SK-N-SH treated with all-trans-retinoic acid at 6 μM for 48 hours (cell line): ENCODE measurements at regions not wholly inside any gene's neighbourhood (a gene's known extent, or its start where the extent isn't known, plus 50 kb on each side); places are given as distances from the start of the nearest gene placed in this dataset.

ENCODE experiments used
- CSDC2 ChIP-seq: fragments of 250-450 bp; sonication (Bioruptor Pico); IDR thresholded peaks from 2 replicates; pipeline ENCODE4 v1.5.0; 2020; ENCODE audit warnings: mild to moderate bottlenecking, moderate library complexity
- PATZ1 ChIP-seq: fragments of 250-450 bp; sonication (Bioruptor Pico); IDR thresholded peaks from 2 replicates; pipeline ENCODE4 v1.8.0; 2020; ENCODE audit warnings: mild to moderate bottlenecking, moderate library complexity, borderline replicate concordance
- SNAI2 ChIP-seq: fragments of 250-450 bp; sonication (Bioruptor Pico); IDR thresholded peaks from 2 replicates; pipeline ENCODE4 v1.5.0; 2020; ENCODE audit warnings: mild to moderate bottlenecking, moderate library complexity
- ZFP3 ChIP-seq: fragments of 250-450 bp; sonication (Bioruptor Pico); IDR thresholded peaks from 2 replicates; pipeline ENCODE4 v1.5.0; 2020; ENCODE audit warnings: mild to moderate bottlenecking, moderate library complexity
- ZFP30 ChIP-seq: fragments of 450-650 bp; formaldehyde crosslinking; IDR thresholded peaks from 2 replicates; pipeline ENCODE4 v1.5.0; 2022; ENCODE audit warnings: mild to moderate bottlenecking, moderate library complexity
- ZNF565 ChIP-seq: fragments of 450-650 bp; formaldehyde crosslinking; conservative IDR thresholded peaks from 2 replicates; pipeline ENCODE4 v1.5.0; 2020; ENCODE audit warnings: low read depth, mild to moderate bottlenecking, moderate library complexity
- TF ChIP-seq, protein P1 (sequence below): fragments of 250-450 bp; sonication (Bioruptor Pico); IDR thresholded peaks from 2 replicates; pipeline ENCODE4 v1.5.0; 2020; ENCODE audit warnings: mild to moderate bottlenecking, moderate library complexity
- TF ChIP-seq, protein P2 (sequence below): fragments of 250-450 bp; sonication (Bioruptor Pico); IDR thresholded peaks from 2 replicates; pipeline ENCODE4 v1.8.0; 2021; ENCODE audit warnings: low read depth, mild to moderate bottlenecking, moderate library complexity, borderline replicate concordance
- TF ChIP-seq, protein P3 (sequence below): fragments of 250-450 bp; sonication (Bioruptor Pico); IDR thresholded peaks from 2 replicates; pipeline ENCODE4 v1.5.1; 2021; ENCODE audit warnings: mild to moderate bottlenecking, moderate library complexity
- TF ChIP-seq, protein P4 (sequence below): fragments of 250-450 bp; sonication (Bioruptor Pico); IDR thresholded peaks from 2 replicates; pipeline ENCODE4 v1.5.1; 2020; ENCODE audit warnings: low read depth, mild to moderate bottlenecking, moderate library complexity

GRCh38 chr13:88051746-88052482 is 380.7 kb downstream of the SLITRK5 start:
- no peak for TF ChIP-seq SNAI2 (CRISPR knock-in tag)
- no peak for TF ChIP-seq ZFP3 (CRISPR knock-in tag)
- TF ChIP-seq PATZ1 (CRISPR knock-in tag) = no peak
- TF ChIP-seq, protein P1, sequence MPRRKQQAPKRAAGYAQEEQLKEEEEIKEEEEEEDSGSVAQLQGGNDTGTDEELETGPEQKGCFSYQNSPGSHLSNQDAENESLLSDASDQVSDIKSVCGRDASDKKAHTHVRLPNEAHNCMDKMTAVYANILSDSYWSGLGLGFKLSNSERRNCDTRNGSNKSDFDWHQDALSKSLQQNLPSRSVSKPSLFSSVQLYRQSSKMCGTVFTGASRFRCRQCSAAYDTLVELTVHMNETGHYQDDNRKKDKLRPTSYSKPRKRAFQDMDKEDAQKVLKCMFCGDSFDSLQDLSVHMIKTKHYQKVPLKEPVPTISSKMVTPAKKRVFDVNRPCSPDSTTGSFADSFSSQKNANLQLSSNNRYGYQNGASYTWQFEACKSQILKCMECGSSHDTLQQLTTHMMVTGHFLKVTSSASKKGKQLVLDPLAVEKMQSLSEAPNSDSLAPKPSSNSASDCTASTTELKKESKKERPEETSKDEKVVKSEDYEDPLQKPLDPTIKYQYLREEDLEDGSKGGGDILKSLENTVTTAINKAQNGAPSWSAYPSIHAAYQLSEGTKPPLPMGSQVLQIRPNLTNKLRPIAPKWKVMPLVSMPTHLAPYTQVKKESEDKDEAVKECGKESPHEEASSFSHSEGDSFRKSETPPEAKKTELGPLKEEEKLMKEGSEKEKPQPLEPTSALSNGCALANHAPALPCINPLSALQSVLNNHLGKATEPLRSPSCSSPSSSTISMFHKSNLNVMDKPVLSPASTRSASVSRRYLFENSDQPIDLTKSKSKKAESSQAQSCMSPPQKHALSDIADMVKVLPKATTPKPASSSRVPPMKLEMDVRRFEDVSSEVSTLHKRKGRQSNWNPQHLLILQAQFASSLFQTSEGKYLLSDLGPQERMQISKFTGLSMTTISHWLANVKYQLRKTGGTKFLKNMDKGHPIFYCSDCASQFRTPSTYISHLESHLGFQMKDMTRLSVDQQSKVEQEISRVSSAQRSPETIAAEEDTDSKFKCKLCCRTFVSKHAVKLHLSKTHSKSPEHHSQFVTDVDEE (CRISPR knock-in tag) = no peak
- no peak for TF ChIP-seq ZFP30 (CRISPR knock-in tag)
- no peak for TF ChIP-seq CSDC2
- TF ChIP-seq, protein P2, sequence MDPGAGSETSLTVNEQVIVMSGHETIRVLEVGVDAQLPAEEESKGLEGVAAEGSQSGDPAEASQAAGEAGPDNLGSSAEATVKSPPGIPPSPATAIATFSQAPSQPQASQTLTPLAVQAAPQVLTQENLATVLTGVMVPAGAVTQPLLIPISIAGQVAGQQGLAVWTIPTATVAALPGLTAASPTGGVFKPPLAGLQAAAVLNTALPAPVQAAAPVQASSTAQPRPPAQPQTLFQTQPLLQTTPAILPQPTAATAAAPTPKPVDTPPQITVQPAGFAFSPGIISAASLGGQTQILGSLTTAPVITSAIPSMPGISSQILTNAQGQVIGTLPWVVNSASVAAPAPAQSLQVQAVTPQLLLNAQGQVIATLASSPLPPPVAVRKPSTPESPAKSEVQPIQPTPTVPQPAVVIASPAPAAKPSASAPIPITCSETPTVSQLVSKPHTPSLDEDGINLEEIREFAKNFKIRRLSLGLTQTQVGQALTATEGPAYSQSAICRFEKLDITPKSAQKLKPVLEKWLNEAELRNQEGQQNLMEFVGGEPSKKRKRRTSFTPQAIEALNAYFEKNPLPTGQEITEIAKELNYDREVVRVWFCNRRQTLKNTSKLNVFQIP (CRISPR knock-in tag) = no peak
- TF ChIP-seq, protein P3, sequence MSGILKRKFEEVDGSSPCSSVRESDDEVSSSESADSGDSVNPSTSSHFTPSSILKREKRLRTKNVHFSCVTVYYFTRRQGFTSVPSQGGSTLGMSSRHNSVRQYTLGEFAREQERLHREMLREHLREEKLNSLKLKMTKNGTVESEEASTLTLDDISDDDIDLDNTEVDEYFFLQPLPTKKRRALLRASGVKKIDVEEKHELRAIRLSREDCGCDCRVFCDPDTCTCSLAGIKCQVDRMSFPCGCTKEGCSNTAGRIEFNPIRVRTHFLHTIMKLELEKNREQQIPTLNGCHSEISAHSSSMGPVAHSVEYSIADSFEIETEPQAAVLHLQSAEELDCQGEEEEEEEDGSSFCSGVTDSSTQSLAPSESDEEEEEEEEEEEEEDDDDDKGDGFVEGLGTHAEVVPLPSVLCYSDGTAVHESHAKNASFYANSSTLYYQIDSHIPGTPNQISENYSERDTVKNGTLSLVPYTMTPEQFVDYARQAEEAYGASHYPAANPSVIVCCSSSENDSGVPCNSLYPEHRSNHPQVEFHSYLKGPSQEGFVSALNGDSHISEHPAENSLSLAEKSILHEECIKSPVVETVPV (CRISPR knock-in tag) = no peak
- TF ChIP-seq ZNF565 = no peak
- TF ChIP-seq, protein P4, sequence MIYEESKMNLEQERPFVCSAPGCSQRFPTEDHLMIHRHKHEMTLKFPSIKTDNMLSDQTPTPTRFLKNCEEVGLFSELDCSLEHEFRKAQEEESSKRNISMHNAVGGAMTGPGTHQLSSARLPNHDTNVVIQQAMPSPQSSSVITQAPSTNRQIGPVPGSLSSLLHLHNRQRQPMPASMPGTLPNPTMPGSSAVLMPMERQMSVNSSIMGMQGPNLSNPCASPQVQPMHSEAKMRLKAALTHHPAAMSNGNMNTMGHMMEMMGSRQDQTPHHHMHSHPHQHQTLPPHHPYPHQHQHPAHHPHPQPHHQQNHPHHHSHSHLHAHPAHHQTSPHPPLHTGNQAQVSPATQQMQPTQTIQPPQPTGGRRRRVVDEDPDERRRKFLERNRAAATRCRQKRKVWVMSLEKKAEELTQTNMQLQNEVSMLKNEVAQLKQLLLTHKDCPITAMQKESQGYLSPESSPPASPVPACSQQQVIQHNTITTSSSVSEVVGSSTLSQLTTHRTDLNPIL (CRISPR knock-in tag) = no peak
